HG03060 (cell line): ENCODE measurements at regions not wholly inside any gene's neighbourhood (a gene's known extent, or its start where the extent isn't known, plus 50 kb on each side); places are given as distances from the start of the nearest gene placed in this dataset.
A peak's percentile ranks its signal among the peaks of the same experiment; 100 is the strongest.
"Not testable (repeated sequence)": the region's sequence is repeated elsewhere in the genome, so short reads cannot be mapped to it uniquely, and the experiment has no call there.

Experiments
- ATAC-seq: cut with Tn5 transposase; IDR thresholded peaks from one replicate; pipeline ENCODE4 v1.9.1; 2021; ENCODE audit warnings: low read depth, moderate number of reproducible peaks; ENCODE audit not compliant: unreplicated experiment

GRCh38 chr4:138113819-138114400, 128.2 kb downstream of the SLC7A11 start:
- peak; percentile 10 for ATAC-seq

GRCh38 chr4:138112890-138113289, 129.3 kb downstream of the SLC7A11 start:
- ATAC-seq: not testable (repeated sequence)

DNA sequence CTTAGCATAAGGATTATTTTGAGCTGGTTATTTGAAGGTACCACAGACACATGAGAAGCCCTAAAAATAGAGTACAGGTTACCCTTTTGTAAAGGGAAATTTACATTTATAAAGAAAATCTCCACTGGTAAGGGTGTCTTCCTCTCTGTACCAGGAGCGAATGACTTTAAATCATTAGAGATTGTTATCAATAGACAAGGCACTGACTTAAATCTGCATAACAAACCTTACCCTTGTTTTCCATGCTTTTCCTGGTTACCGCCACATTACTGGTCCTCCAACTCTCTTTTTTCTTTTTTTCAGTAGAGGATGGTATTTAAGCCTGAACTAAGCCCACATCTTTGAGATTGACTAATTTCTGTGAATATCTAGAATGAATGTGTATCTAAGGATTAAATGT, 129.8 kb downstream of the SLC7A11 start:
- no peak for ATAC-seq

DNA sequence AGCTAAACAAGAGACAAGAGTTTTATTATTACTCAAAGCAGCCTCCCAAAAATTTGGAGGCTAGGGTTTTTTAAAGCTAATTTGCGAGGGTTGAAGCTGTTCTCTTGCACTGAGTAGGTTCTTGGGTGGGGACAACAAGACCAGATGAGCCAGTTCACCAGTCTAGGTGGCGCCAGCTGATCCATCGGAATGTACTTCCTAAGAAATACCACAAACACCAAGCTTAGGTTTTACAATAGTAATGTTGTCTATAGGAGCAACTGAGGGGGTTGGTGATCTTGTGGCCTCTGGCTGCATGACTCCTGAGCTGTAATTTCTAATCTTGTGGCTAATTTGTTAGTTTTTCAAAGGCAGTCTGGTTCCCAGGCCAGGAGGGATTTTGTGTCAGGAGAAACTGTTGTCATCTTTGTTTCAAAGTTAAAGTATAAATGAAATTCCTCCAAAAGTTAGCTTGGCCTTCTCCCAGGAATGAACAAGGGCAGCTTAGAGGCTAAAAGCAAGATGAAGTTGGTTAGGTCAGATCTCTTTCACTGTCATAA, 130.6 kb downstream of the SLC7A11 start:
- no peak for ATAC-seq

- ATAC-seq: no peak
Measured at GRCh38 chr4:138110815-138111214, 131.3 kb downstream of the SLC7A11 start.

GRCh38 chr4:138107023-138107422, 135.1 kb downstream of the SLC7A11 start:
- ATAC-seq: no peak

- ATAC-seq: no peak
Measured at GRCh38 chr4:138105331-138105730, 136.8 kb downstream of the SLC7A11 start.

DNA sequence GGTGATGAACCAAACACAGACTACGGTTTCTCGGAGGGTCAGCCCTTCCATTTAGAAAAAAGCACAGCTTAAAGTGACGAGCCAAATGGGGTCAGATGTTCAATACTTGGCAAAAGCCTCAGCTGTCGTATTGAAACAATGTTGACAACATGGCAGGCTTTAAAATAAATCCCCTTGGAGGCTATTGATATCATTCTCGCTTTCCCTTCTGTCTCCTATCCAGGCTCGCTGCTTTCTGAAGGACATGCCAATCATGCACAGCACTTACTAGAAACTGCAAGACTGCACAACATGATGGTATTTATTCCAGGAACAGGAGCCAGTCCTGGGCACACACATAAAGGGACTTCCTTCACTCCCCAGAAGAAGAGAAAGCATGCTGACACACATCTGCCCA, 137.9 kb downstream of the SLC7A11 start:
- ATAC-seq: no peak

DNA sequence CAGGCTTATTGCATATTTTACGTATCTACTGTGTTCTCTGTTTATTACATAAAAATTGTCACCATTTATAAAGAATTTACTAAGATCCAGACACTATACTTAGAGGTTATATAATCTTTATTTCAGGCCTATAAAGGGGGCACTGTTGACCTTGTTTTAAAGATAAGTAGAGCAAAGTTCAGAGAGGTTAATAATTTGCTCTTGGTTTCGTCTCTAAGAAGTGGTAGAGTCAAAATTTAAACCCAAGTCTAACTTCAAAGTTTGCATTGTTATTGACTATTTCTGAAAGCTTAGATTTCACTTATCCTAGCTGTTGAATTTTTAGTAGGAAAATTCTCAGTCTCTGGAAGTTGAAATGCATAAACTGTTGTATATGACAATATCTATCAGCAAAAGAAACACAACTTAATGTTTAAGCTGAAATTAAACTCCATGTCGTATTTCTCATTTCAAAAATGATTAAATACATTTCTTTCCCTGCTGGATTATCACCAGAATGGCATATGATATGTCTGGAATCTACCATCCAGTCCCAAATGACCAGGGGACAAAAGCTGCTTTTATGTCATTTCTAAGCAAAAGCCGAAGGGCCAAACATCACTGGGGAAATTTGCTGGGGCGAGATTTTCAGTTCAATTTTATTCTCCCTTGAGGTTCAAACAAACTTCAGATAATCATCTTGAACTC, 138.4 kb downstream of the SLC7A11 start:
- ATAC-seq: no peak

DNA sequence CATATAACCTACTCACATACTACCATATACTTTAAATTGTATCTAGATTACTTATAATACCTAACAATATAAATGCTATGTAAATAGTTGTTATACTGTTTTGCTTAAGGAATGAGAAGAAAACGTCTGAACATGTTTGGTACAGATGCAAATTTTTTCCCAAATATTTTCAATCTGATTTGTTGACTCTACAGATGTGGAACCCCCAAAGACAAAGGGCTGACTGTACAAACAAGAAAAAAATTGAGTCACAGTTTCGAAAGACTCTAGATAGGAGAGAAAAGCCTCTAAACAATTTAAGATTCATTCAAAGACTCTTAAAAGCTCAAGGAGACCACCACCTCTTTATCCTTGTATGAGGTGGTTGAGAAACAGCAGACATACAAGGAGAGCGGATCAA, 142.8 kb downstream of the SLC7A11 start:
- no peak for ATAC-seq

DNA sequence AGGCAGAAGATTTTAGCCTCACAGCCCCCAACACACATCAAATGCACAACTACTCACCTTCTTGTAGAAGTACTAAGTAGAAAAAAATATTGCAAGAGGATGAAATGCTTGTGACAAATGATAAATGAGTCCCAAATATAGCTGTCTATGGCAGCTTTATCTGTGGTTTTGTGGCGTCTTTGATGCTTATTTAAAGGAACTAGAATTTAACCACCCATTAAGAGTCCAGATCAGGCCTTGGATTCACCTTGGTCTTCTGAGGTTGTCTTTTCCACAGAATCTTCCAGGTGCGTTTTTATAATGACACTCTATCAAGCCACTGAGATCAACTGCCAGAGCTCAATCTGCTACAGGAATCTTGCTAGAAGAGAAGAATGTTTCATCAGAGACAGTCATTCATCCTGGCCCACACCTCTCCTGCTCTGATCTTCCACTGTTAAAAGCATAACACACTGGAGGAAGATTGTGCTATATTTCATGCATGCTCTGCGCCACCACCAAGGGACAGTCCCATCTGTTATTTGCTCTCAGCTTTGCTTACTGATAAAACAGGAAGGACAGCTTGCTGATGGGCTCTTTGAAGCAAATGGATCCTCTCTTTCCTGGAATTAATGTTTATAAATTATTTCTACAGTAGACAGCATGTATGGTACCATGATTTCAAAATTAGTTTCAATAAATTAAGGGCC, 144.1 kb downstream of the SLC7A11 start:
- ATAC-seq: no peak

DNA sequence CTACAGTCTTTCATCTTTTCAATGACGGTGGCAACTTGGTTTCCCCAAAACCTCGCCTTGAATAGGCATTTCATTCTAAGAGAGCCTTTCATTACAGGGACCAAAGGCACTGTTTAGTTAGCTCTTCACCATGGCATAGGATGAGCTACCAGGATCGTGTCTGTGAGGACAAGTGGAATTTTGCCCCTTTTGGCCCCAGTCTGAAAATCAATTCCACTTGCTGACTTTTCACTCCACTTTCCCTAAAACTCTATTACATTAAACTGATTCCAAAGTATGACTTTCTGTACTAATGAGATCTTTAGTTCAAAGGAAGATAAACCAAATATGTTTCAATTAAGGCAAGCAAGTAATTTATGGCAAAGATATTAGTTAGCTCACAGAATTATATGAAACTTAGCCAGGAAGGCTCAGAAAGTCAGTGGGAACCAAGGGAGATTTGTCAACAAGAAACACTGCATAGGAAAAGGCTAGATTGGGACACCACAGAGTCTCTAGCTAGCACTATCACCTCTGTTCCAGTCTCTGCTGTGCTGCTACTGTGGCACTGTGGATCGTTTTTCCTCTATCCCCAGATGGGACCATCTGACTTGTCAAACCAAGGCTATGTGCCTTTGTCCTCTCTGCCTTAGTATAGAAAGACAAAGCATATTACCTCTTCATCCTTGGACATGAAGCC, 145.6 kb downstream of the SLC7A11 start:
- no peak for ATAC-seq

- ATAC-seq: no peak
Measured at GRCh38 chr4:138095378-138095777, 146.8 kb downstream of the SLC7A11 start.

DNA sequence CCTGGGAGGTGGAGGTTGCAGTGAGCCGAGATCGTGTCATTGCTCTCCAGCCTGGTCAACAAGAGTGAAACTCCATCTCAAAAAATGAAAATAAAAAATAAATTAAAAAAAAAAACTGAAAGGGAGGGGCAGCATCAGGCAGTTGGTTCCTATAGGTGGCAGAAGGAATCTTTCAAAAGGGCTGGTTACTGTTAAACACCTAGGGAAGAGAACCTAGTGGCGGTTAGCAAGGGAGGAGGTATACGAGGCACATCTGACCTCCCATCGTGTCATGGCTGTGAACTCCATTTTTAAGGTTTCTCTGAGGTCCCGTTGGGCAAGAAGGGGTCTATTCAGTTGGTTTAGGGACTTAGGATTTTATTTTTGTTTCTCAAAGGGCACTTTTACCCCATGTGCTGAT, 150.1 kb downstream of the SLC7A11 start:
- no peak for ATAC-seq

- ATAC-seq: no peak
Measured at GRCh38 chr4:138090918-138091676, 151.1 kb downstream of the SLC7A11 start.

- ATAC-seq: no peak
Measured at GRCh38 chr4:138090150-138090917, 151.8 kb downstream of the SLC7A11 start.

DNA sequence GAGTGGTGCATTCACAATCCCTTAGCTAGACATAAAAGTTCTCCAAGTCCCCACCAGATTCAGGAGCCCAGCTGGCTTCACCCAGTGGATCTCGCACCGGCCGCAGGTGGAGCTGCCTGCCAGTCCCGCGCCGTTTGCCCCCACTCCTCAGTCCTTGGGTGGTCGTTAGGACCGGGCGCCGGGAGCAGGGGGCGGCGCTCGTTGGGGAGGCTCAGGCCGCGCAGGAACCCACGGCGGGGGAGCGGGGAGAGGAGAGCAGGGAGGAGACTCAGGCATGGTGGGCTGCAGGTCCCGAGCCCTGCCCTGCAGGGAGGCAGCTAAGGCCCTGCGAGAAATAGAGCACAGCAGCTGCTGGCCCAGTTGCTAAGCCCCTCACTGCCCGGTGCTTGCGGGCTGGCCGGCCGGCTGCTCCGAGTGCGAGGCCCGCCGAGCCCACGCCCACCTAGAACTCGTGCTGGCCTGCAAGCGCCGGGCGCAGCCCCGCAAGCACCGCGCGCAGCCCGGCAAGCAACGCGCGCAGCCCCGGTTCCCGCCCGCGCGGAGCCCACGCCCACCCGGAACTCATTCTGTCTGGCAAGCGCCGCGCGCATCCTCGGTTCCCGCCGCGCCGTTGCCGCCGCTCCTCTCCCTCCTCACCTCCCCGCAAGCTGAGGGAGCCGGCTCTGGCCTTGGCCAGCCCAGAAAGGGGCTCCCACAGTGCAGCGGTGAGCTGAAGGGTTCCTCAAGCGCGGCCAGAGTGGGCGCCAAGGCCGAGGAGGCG, 153.5 kb downstream of the SLC7A11 start:
- no peak for ATAC-seq

- ATAC-seq: no peak
Measured at GRCh38 chr4:138087066-138087719, 155.0 kb downstream of the SLC7A11 start.
